Hepatocyte (in vitro differentiated cells): ENCODE measurements at regions not wholly inside any gene's neighbourhood (a gene's known extent, or its start where the extent isn't known, plus 50 kb on each side); places are given as distances from the start of the nearest gene placed in this dataset.

Experiments
- DNase-seq: peaks from one replicate; pipeline ENCODE4 v3.0.0-alpha.2; 2016; ENCODE audit warnings: low spot score
- H2AFZ ChIP-seq: fragments of 200-600 bp; sonication (generic); 2 replicates; pipeline ENCODE4 v1.6.0; 2016; ENCODE audit warnings: antibody characterized with exemption, mild to moderate bottlenecking
- H3K27ac ChIP-seq: fragments of 200-600 bp; sonication (generic); 2 replicates; pipeline ENCODE4 v1.5.1; 2016; ENCODE audit warnings: mild to moderate bottlenecking
- H3K27me3 ChIP-seq: fragments of 200-600 bp; sonication (generic); 2 replicates; pipeline ENCODE4 v1.6.1; 2016
- H3K36me3 ChIP-seq: fragments of 200-600 bp; sonication (generic); replicated peaks from 2 replicates; pipeline ENCODE4 v1.5.1; 2016; ENCODE audit warnings: low read depth; ENCODE audit not compliant: insufficient read depth
- H3K4me1 ChIP-seq: fragments of 200-600 bp; sonication (generic); 2 replicates; pipeline ENCODE4 v1.5.1; 2016; ENCODE audit warnings: mild to moderate bottlenecking, moderate library complexity; ENCODE audit not compliant: insufficient read depth
- H3K4me2 ChIP-seq: fragments of 200-600 bp; sonication (generic); 2 replicates; pipeline ENCODE4 v1.6.0; 2016
- H3K4me3 ChIP-seq: fragments of 200-600 bp; sonication (generic); 2 replicates; pipeline ENCODE4 v1.5.1; 2016; ENCODE audit warnings: mild to moderate bottlenecking
- H3K79me2 ChIP-seq: fragments of 200-600 bp; sonication (generic); 2 replicates; pipeline ENCODE4 v1.6.0; 2017; ENCODE audit warnings: mild to moderate bottlenecking
- H3K9me2 ChIP-seq: fragments of 200-600 bp; sonication (generic); replicated peaks from 2 replicates; pipeline ENCODE4 v1.6.0; 2017; ENCODE audit warnings: mild to moderate bottlenecking; ENCODE audit not compliant: insufficient read depth
- H3K9me3 ChIP-seq: fragments of 200-600 bp; sonication (generic); 2 replicates; pipeline ENCODE4 v1.5.1; 2016; ENCODE audit warnings: low read depth, mild to moderate bottlenecking
- H4K20me1 ChIP-seq: fragments of 200-600 bp; sonication (generic); 2 replicates; pipeline ENCODE4 v1.6.0; 2016; ENCODE audit warnings: mild to moderate bottlenecking; ENCODE audit not compliant: insufficient read depth, poor library complexity, severe bottlenecking
- CTCF ChIP-seq: fragments of 200-600 bp; sonication (generic); IDR thresholded peaks from 2 replicates; pipeline ENCODE4 v1.5.1; 2016; ENCODE audit warnings: antibody characterized with exemption, mild to moderate bottlenecking; ENCODE audit not compliant: poor library complexity
- EZH2 ChIP-seq: fragments of 200-600 bp; sonication (generic); IDR thresholded peaks from 2 replicates; pipeline ENCODE4 v1.6.1; 2016; ENCODE audit warnings: antibody characterized with exemption, mild to moderate bottlenecking, borderline replicate concordance
- EZH2phosphoT487 ChIP-seq: fragments of 200-600 bp; sonication (generic); IDR thresholded peaks from one replicate; pipeline ENCODE4 v1.6.1; 2018; ENCODE audit warnings: antibody characterized with exemption, mild to moderate bottlenecking, low read depth, moderate library complexity; ENCODE audit not compliant: unreplicated experiment, severe bottlenecking
- WGBS: methylation state at CpG from one replicate; pipeline ENCODE4 v1.1.6; 2016; ENCODE audit warnings: low lambda C conversion rate; ENCODE audit errors: missing lambda C conversion rate; 5-methylcytosine and 5-hydroxymethylcytosine counted together

GRCh38 chr6:19663479-19663878 is 173.7 kb upstream of the ID4 start:
- Histone ChIP-seq H3K27ac (no peak overlapping the region), H4K20me1 (no peaks in the 10 kb centered on the region)
- 56% methylated on average over 6 of the region's 6 CpGs for WGBS

GRCh38 chr6:19664050-19664449 is 173.1 kb upstream of the ID4 start:
- Histone ChIP-seq H3K9me2 (no peaks in the 10 kb centered on the region), H3K4me3 (no peak overlapping the region), H3K9me3 (no peaks in the 10 kb centered on the region), H3K4me2 (no peak overlapping the region), H3K79me2 (no peaks in the 10 kb centered on the region), H3K4me1 (no peaks in the 10 kb centered on the region), H3K27ac (no peak overlapping the region), H4K20me1 (no peaks in the 10 kb centered on the region), H3K27me3 (no peaks in the 10 kb centered on the region), H3K36me3 (no peaks in the 10 kb centered on the region), H2AFZ (no peak overlapping the region)
- no peak for DNase-seq
- WGBS, result 92% methylated on average over 7 of the region's 7 CpGs
- no peak for TF ChIP-seq EZH2phosphoT487
- TF ChIP-seq EZH2, result no peak
- TF ChIP-seq CTCF, result no peak

More at GRCh38 chr6:19663479-19663878, 173.7 kb upstream of the ID4 start:
- Histone ChIP-seq H3K4me2 (no peak overlapping the region), H3K79me2 (no peaks in the 10 kb centered on the region), H3K4me1 (no peaks in the 10 kb centered on the region), H3K36me3 (no peaks in the 10 kb centered on the region), H3K9me2 (no peaks in the 10 kb centered on the region), H3K4me3 (no peak overlapping the region), H2AFZ (no peak overlapping the region), H3K9me3 (no peaks in the 10 kb centered on the region), H3K27me3 (no peaks in the 10 kb centered on the region)
- no peak for DNase-seq
- no peak for TF ChIP-seq CTCF
- TF ChIP-seq EZH2, result no peak
- no peak for TF ChIP-seq EZH2phosphoT487

GRCh38 chr6:19664878-19665612 is 172.1 kb upstream of the ID4 start:
- H3K4me2 ChIP-seq, result no peak overlapping the region
- 98% methylated on average over 2 of the region's 2 CpGs for whole genome bisulfite sequencing
- no peak overlapping the region for H2AFZ ChIP-seq
- no peak for DNase-seq
- H3K27ac ChIP-seq, result no peak overlapping the region
- H3K4me1 ChIP-seq, result no peaks in the 10 kb centered on the region
- no peaks in the 10 kb centered on the region for H3K36me3 ChIP-seq
- H3K79me2 ChIP-seq, result no peaks in the 10 kb centered on the region
- no peaks in the 10 kb centered on the region for H3K9me3 ChIP-seq
- no peaks in the 10 kb centered on the region for H3K9me2 ChIP-seq
- H4K20me1 ChIP-seq, result no peaks in the 10 kb centered on the region
- no peaks in the 10 kb centered on the region for H3K27me3 ChIP-seq
- H3K4me3 ChIP-seq, result no peak overlapping the region
- TF ChIP-seq CTCF, result no peak
- no peak for TF ChIP-seq EZH2phosphoT487
- no peak for TF ChIP-seq EZH2
